Stimulated activated CD8-positive, alpha-beta memory T cell treated with anti-CD3 and anti-CD28 coated beads, Interleukin-7, amount 100 ng/mL, for 4 hours (primary cell): ENCODE measurements at regions not wholly inside any gene's neighbourhood (a gene's known extent, or its start where the extent isn't known, plus 50 kb on each side); places are given as distances from the start of the nearest gene placed in this dataset.

Experiments used
- DNase-seq, 2 donors: peaks; one replicate each; pipeline ENCODE4 v3.0.0-alpha.2; 2020; ENCODE audit warnings: low read depth in 2 of 2

- no peak for DNase-seq
Measured at GRCh38 chr2:173766537-173767289, 198.5 kb downstream of the SP3 start.

GRCh38 chr2:173770947-173771678 lies 194.1 kb downstream of the SP3 start:
- no peak for DNase-seq

DNA sequence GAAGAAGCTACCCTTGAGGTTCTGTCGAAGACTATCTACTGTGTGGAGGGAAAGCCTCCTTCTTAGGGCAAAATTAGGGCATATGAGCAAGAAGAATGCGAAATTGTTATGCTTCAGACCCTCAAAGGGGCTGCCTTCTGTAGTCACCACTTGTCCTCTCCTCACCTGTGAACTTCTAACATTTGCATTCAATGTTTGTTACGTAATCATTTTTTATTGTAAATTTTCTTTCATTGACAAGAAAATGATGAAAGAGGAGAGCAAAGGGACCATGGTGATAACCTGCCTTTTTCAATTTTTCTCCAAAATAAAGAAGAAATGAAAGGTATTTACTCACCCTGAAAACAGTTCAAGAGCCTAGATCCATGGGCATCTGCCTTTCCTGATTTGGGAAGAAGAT lies 193.0 kb downstream of the SP3 start:
- DNase-seq: no peak

DNA sequence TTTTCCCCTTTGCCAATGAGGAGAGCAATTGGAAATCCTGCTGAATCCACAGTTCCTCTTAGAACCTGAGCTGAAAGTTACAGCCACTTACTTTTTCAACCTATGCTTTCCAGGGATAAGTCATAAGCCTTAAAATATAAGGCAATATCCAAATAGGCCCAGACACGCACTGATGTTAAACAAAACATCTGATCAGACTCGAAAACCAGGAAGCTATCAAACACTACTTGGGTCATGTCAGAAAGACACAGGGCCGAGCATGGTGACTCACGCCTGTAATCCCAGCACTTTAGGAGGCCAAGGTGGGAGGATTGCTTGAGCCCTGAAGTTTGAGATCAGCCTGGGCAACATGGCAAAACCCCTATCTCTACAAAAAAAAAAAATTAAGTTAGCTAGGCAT lies 192.1 kb downstream of the SP3 start:
- no peak for DNase-seq

- DNase-seq: no peak
Measured at GRCh38 chr2:173775440-173775839, 189.7 kb downstream of the SP3 start.

DNA sequence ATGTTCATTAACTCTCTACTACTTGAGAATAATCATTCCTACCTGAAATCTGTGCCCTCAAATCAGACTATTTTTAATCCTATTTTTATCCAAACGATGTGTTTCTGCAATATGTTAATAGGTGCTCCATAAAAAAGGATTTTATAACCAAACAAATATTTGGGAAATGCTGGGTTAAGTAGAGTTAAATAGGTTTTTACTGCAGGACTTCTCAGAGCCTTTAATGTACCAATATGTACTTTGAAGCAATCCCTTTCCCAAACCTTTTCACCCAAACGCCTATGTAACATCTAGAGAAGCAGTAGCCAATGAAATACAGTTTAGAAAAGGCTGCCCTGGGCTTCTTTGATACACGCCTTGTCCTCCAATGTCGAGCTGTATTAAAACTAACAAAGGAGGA lies 182.5 kb downstream of the SP3 start:
- no peak for DNase-seq

DNA sequence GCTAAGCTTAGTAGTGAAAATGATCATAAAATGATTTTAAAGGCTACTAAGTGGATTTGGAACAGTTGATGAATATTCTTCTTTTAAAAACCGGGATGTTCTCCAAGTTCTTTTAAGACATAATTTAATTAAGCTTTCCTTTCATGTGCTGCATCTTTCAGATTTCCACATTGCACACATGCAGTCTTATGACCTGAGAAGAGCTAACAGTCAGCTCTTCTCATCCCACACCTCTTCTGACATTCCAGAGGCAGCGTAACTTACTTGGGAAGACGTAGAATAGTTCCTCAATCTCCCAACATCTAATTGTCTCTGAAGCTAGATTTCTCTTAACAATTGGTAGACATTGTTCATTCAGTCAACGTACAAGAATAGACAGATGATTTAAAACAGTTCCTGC lies 181.8 kb downstream of the SP3 start:
- DNase-seq: no peak

- DNase-seq: no peak
Measured at GRCh38 chr2:173785813-173786212, 179.4 kb downstream of the SP3 start.

DNA sequence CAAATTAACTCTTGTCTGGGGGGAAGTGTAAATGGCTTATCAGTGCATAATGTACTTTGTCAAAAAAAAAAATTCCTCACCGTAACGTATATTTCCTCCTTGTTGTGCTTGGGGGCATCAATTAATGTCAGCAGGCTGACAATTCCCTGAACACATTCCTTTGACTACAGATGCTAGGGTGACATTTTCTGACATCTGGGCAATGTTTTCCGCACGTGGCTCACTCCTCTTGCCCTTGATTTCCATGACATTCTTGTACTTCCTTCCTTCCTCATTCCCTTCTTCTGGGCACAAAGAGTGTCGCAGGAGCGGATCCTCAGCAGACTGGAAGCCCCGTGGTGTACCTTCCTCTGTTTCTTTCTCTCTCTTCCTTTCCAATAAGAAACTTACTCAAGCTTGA lies 173.7 kb downstream of the SP3 start:
- no peak for DNase-seq

- DNase-seq: no peak
Measured at GRCh38 chr2:173792166-173792565, 173.0 kb downstream of the SP3 start.

- DNase-seq: no peak
Measured at GRCh38 chr2:173792741-173793140, 172.4 kb downstream of the SP3 start.

DNA sequence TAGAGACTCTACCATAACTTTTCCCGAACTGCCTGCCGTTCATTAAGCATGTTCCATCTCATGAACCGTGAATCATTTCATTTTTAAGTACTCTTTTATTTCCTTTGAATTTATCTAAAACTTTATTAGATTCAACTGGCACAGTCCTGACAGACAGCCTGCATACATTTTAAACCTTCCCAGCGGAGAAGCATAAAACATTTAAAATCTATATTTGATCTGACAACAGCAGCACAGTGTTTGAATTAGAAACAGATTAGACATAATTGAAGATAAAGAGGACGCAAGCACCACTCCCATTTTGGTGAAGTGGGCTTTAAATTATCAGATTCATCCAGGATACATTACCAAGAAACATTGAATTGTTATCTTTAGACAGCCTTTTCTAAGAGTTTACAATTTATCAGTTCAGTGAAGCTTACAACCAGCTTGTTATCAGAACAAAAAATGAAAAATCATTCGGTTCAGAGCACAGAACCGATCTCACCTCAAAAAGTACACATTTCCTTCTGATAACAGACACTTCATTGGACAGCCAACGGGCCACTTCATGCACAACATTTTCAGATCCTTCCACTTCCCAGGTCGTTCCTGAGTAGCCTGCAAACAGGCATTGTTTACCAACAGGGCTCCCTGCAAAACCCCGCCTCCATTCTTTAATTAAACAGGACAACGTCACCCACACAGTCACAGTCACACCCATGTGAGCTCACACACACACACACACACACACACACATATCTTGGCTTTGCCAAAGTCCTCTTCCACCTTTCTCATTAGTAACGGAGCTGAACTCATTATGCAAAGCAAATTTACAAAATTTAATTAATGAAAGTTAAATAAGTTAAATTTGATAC lies 171.2 kb downstream of the SP3 start:
- DNase-seq: no peak

DNA sequence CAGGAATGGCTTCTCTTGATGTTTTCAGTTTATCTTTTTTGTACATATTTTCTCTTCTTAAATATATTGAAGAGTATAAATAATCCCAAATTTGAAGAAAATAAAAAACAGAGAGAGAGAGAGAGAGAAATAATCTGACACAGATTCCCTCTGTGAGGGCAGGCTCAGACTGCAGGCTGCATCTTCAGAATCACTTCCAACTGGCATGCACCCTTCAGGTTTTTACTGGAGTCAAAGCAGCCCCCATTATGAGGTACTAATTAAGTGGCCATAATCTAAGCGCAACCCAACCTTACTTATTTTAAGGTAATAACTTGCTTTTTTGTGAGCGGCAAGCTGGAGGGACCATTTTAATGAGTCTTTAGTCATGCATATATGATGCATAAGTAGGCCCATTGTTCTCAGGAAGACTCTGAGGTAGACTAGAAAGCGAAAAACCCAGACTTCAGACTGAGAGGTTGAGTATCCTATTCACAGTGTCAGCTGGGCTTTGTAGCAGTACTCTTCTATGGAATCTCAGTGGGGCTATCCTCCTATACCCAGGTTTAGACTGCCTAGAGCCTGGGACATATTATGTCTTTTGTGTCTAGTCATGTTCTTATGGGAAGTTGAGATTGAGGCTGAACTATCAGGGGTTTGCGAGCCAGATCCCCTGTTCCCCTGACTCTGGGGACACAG lies 167.4 kb downstream of the SP3 start:
- DNase-seq: no peak

DNA sequence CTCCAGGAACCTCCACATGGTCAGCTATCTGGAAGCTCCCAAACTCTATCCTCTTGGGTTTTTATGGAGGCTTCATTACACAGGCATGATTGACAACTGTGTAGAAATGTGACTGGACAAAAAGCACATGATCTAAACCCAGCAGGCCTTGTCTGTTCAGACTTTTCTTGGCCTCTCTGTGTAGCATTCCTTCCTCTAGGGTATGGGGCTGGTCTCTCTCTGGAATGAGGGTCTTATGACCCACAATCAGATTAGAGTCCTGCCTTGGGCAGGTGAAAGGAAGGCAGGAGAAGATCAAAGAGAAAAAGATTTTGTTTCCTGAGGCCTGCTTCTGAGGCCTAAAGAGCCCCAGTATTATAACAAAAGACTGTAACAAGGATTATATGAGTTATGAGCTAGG lies 162.7 kb downstream of the SP3 start:
- DNase-seq: no peak

- no peak for DNase-seq
Measured at GRCh38 chr2:173803449-173803848, 161.7 kb downstream of the SP3 start.

GRCh38 chr2:173806761-173807160 lies 158.4 kb downstream of the SP3 start:
- DNase-seq: no peak

GRCh38 chr2:173808718-173809117 lies 156.5 kb downstream of the SP3 start:
- no peak for DNase-seq

DNA sequence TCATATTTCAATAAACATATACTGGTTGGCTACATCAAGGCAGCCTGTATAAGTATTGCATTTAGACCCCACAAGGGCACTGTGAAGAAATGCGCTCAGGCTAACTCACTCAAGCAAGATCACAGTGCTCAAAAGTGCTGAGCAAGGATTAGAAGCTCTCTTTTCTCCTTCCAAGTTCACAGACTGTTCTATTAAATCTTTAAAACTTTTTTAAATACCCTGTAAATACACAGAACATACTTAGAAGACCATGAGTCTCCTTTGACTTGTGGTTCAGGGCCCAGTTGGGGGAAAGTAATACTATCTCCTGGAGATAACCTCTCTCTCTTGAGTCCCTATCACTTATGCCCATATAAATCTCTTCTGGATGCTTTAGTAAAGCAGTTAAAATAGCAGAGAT lies 152.9 kb downstream of the SP3 start:
- no peak for DNase-seq

DNA sequence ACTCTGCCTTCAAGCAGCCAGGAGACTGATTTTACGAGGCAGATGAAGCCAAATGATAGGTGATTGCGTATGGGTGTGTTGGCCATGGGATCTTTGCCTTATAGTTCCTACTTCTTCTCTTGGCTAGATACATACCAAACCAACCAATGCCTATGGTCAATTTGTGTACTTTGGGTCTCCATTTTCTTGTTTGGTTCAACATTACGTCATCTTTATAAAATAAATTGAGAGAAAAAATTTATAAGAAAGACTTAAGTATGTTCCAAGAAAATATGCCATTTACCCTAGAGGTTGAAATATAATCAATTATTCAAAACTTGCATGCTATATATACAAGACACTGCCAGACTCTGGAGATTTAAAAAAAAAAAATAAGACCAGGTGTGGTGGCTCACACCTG lies 150.9 kb downstream of the SP3 start:
- DNase-seq: no peak

GRCh38 chr2:173815772-173816171 lies 149.4 kb downstream of the SP3 start:
- DNase-seq: no peak

DNA sequence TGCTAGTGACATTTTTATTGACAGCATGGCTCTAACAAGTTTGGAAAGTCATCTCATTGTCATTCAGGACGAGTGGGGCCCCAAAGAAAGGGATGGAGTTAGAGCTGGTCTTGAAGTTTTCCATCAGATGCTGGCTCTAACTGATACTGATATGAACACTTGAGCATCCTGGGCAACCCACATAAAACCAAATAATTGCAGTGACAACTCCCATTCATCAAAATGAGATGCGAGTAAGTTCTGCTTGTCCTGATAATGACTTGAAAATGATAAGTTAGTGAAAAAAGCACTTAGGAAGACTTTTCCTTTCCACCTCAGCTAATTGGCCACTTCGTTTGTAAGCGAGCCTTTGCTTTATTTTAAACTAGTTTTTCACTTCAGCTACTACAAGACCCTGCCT lies 147.6 kb downstream of the SP3 start:
- no peak for DNase-seq

GRCh38 chr2:173818285-173818684 lies 146.9 kb downstream of the SP3 start:
- no peak for DNase-seq
